Keratinocyte (primary cell): ENCODE measurements at regions not wholly inside any gene's neighbourhood (a gene's known extent, or its start where the extent isn't known, plus 50 kb on each side); places are given as distances from the start of the nearest gene placed in this dataset.

Source experiments
- DNase-seq: peaks from one replicate; pipeline ENCODE4 v3.0.0-alpha.2; 2011; ENCODE audit warnings: low read depth, missing footprints, low spot score
- FAIRE-seq: peaks from 2 replicates; lab custom pipeline; 2011; peaks lifted over from hg19 to GRCh38; lab: Jason Lieb, UNC
- H2AFZ ChIP-seq: 2 replicates; pipeline ENCODE4 v1.6.0; 2012; ENCODE audit warnings: low read length, control low read depth, inconsistent platforms; ENCODE audit not compliant: control insufficient read depth
- H3K27ac ChIP-seq: 2 replicates; pipeline ENCODE4 v1.5.1; 2011; ENCODE audit warnings: low read length; ENCODE audit not compliant: control insufficient read depth, insufficient read depth
- H3K27me3 ChIP-seq: 3 replicates; pipeline ENCODE4 v1.6.0; 2011; ENCODE audit warnings: low read length; ENCODE audit not compliant: control insufficient read depth, insufficient read depth; ENCODE audit errors: extremely low read depth
- H3K36me3 ChIP-seq, 2 experiments: 2 replicates in 1 of 2; 3 replicates in 1 of 2; pipeline ENCODE4 v1.5.1; 2011; ENCODE audit warnings: low read length in 2 of 2, mild to moderate bottlenecking in 1 of 2; ENCODE audit not compliant: control insufficient read depth in 2 of 2, insufficient read depth in 2 of 2; ENCODE audit errors: extremely low read depth in 1 of 2
- H3K4me1 ChIP-seq: 3 replicates; pipeline ENCODE4 v1.5.1; 2011; ENCODE audit warnings: low read length; ENCODE audit not compliant: control insufficient read depth, insufficient read depth; ENCODE audit errors: extremely low read depth
- H3K4me2 ChIP-seq: 3 replicates; pipeline ENCODE4 v1.6.0; 2011; ENCODE audit warnings: low read depth, low read length; ENCODE audit not compliant: control insufficient read depth, insufficient read depth; ENCODE audit errors: extremely low read depth
- H3K4me3 ChIP-seq, 3 experiments: fragments of 200-600 bp in 1 of 3; sonication (generic) in 1 of 3; 2 replicates in 2 of 3; 3 replicates in 1 of 3; pipeline ENCODE4 v1.5.1; 2011 to 2016; ENCODE audit warnings: low read length in 3 of 3, mild to moderate bottlenecking in 3 of 3, control low read depth in 2 of 3, inconsistent platforms in 1 of 3, low read depth in 1 of 3, mixed read lengths in 1 of 3, mixed run types in 1 of 3, moderate library complexity in 1 of 3; ENCODE audit not compliant: control insufficient read depth in 2 of 3, insufficient read depth in 2 of 3; ENCODE audit errors: extremely low read depth in 1 of 3
- H3K79me2 ChIP-seq: 2 replicates; pipeline ENCODE4 v1.6.0; 2012; ENCODE audit warnings: low read length; ENCODE audit not compliant: control insufficient read depth, insufficient read depth
- H3K9ac ChIP-seq: 3 replicates; pipeline ENCODE4 v1.6.0; 2011; ENCODE audit warnings: low read length; ENCODE audit not compliant: control insufficient read depth, insufficient read depth; ENCODE audit errors: extremely low read depth
- H3K9me1 ChIP-seq: 3 replicates; pipeline ENCODE4 v1.6.0; 2011; ENCODE audit warnings: low read length; ENCODE audit not compliant: control insufficient read depth, insufficient read depth; ENCODE audit errors: extremely low read depth
- H3K9me3 ChIP-seq: 2 replicates; pipeline ENCODE4 v1.5.1; 2012; ENCODE audit warnings: low read depth, low read length; ENCODE audit not compliant: control insufficient read depth
- H4K20me1 ChIP-seq: 3 replicates; pipeline ENCODE4 v1.6.0; 2011; ENCODE audit warnings: low read length; ENCODE audit not compliant: control insufficient read depth, insufficient read depth; ENCODE audit errors: extremely low read depth
- CTCF ChIP-seq, 3 experiments: IDR thresholded peaks in 1 of 3; conservative IDR thresholded peaks in 1 of 3; optimal IDR thresholded peaks in 1 of 3; 2 replicates in 2 of 3; 3 replicates in 1 of 3; pipeline versions ENCODE3 to v1.5.1; 2011; ENCODE audit warnings: low read length in 3 of 3, mild to moderate bottlenecking in 3 of 3, moderate library complexity in 2 of 3, control low read depth in 1 of 3, inconsistent platforms in 1 of 3; ENCODE audit not compliant: insufficient read depth in 2 of 3; ENCODE audit errors: extremely low read depth in 1 of 3
- EZH2 ChIP-seq: IDR thresholded peaks from one replicate; pipeline ENCODE4 v1.6.1; 2012; ENCODE audit warnings: inconsistent platforms, mild to moderate bottlenecking, low read length, moderate library complexity
- dilution Hi-C: fragments of 300-500 bp; cut with MboI; formaldehyde crosslinking; loops from one replicate; pipeline ENCODE4 v1.7.0; 2020; ENCODE audit warnings: low sequenced_read_pairs; ENCODE audit not compliant: extremely low pct_ligation_motif_present

GRCh38 chr2:180761224-180761623, 219.2 kb upstream of the UBE2E3 start:
- Histone ChIP-seq H3K9ac (no peak overlapping the region), H3K9me3 (no peaks in the 10 kb centered on the region), H3K27ac (no peak overlapping the region), H3K27me3 (no peaks in the 10 kb centered on the region), H3K79me2 (no peaks in the 10 kb centered on the region), H3K9me1 (no peaks in the 10 kb centered on the region), H3K4me3 (no peak overlapping the region), H2AFZ (no peak overlapping the region), H3K4me1 (no peaks in the 10 kb centered on the region), H4K20me1 (no peaks in the 10 kb centered on the region), H3K4me2 (no peak overlapping the region), H3K36me3 (no peaks in the 10 kb centered on the region)
- dilution Hi-C loops: no loop called here
- DNase-seq: no peak
- no peak for FAIRE-seq
- TF ChIP-seq CTCF (optimal IDR thresholded peaks at IDR 0.05 in 1 of 3, IDR thresholded peaks at IDR 0.05 in 1 of 3, conservative IDR thresholded peaks at IDR 0.05 in 1 of 3; ENCODE audit: extremely low read depth in 1 of 3, insufficient read depth in 2 of 3, low read length in 3 of 3): no peak
- no peak for TF ChIP-seq EZH2

- no peak overlapping the region for H3K27ac ChIP-seq
- H3K4me1 ChIP-seq: no peaks in the 10 kb centered on the region
- H3K79me2 ChIP-seq: no peaks in the 10 kb centered on the region
- TF ChIP-seq EZH2: no peak
- no peak for TF ChIP-seq CTCF (optimal IDR thresholded peaks at IDR 0.05 in 1 of 3, IDR thresholded peaks at IDR 0.05 in 1 of 3, conservative IDR thresholded peaks at IDR 0.05 in 1 of 3; ENCODE audit: extremely low read depth in 1 of 3, insufficient read depth in 2 of 3, low read length in 3 of 3)
- no peak overlapping the region for H3K4me3 ChIP-seq
- no peaks in the 10 kb centered on the region for H3K36me3 ChIP-seq
- no peak overlapping the region for H2AFZ ChIP-seq
- H3K27me3 ChIP-seq: no peaks in the 10 kb centered on the region
- no peak for FAIRE-seq
- H3K4me2 ChIP-seq: no peak overlapping the region
- no peaks in the 10 kb centered on the region for H3K9me3 ChIP-seq
- DNase-seq: no peak
- H3K9me1 ChIP-seq: no peaks in the 10 kb centered on the region
- H3K9ac ChIP-seq: no peak overlapping the region
- no peaks in the 10 kb centered on the region for H4K20me1 ChIP-seq
- dilution Hi-C loops: no loop called here
Observed at GRCh38 chr2:180759631-180760030, 220.8 kb upstream of the UBE2E3 start.
